Tibial artery (tissue), 4 donors: ENCODE measurements at regions not wholly inside any gene's neighbourhood (a gene's known extent, or its start where the extent isn't known, plus 50 kb on each side); places are given as distances from the start of the nearest gene placed in this dataset.

ENCODE experiments used
- DNase-seq, 2 donors: peaks; one replicate each; pipeline ENCODE4 v3.0.0-alpha.2; 2019
- H3K27ac ChIP-seq, 2 donors: fragments of 200-600 bp; sonication (generic) in 1 of 2; 1 replicate in 1 of 2; 2 replicates in 1 of 2; pipeline ENCODE4 v1.5.1; 2018 to 2019; ENCODE audit warnings: mild to moderate bottlenecking in 1 of 2
- H3K27me3 ChIP-seq, 2 donors: fragments of 200-600 bp; sonication (generic) in 1 of 2; one replicate each; pipeline versions ENCODE4 v1.5.1 to v1.6.0; 2016 to 2019
- H3K36me3 ChIP-seq, 3 donors: fragments of 200-600 bp; sonication (generic) in 2 of 3; one replicate each; pipeline ENCODE4 v1.5.1; 2016 to 2019; ENCODE audit warnings: mild to moderate bottlenecking in 2 of 3
- H3K4me1 ChIP-seq, 4 donors: fragments of 200-600 bp; sonication (generic) in 2 of 4; 1 replicate in 3 of 4; 2 replicates in 1 of 4; pipeline ENCODE4 v1.5.1; 2016 to 2019
- H3K4me3 ChIP-seq, 2 donors: fragments of 200-600 bp; sonication (generic) in 1 of 2; 1 replicate in 1 of 2; 2 replicates in 1 of 2; pipeline ENCODE4 v1.5.1; 2018 to 2019; ENCODE audit warnings: mild to moderate bottlenecking in 2 of 2
- H3K9me3 ChIP-seq, 3 donors: fragments of 200-600 bp; sonication (generic) in 1 of 3; one replicate each; pipeline ENCODE4 v1.5.1; 2016 to 2019
- intact Hi-C: fragments of 100-400 bp; cut with DNase I; formaldehyde crosslinking; loops from one replicate; pipeline ENCODE4 v1.15.0; 2023; ENCODE audit warnings: low total_unique reads
- TF ChIP-seq, protein P1 (sequence below), 2 experiments: fragments of 200-600 bp in 1 of 2; fragments of 450-650 bp in 1 of 2; IDR thresholded peaks; one replicate each; pipeline ENCODE4 v1.5.1; 2017 to 2019; ENCODE audit warnings: antibody characterized with exemption in 2 of 2, mild to moderate bottlenecking in 1 of 2, moderate library complexity in 1 of 2

DNA sequence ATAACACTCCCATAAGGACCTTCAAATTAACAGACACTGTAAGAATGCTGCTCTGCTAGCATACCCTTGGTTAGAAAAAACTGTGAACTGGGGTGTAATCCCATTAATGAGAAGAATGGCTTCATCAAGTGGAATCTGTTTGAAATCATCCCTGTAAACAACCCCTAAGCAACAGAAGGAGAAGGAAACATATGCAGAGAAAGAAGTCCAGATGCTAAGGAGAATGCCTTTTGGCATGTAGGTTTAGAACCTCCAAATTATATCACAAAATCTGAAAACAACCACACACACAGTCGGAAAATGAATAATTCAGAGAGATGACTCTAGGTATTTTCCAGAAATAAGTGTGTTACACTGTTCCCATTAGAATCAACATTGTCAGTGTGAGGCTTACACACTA, 140.2 kb downstream of the NUAK1 start:
- no peak for DNase-seq
- TF ChIP-seq, protein P1, sequence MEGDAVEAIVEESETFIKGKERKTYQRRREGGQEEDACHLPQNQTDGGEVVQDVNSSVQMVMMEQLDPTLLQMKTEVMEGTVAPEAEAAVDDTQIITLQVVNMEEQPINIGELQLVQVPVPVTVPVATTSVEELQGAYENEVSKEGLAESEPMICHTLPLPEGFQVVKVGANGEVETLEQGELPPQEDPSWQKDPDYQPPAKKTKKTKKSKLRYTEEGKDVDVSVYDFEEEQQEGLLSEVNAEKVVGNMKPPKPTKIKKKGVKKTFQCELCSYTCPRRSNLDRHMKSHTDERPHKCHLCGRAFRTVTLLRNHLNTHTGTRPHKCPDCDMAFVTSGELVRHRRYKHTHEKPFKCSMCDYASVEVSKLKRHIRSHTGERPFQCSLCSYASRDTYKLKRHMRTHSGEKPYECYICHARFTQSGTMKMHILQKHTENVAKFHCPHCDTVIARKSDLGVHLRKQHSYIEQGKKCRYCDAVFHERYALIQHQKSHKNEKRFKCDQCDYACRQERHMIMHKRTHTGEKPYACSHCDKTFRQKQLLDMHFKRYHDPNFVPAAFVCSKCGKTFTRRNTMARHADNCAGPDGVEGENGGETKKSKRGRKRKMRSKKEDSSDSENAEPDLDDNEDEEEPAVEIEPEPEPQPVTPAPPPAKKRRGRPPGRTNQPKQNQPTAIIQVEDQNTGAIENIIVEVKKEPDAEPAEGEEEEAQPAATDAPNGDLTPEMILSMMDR (IDR thresholded peaks at IDR 0.05), result no peak

DNA sequence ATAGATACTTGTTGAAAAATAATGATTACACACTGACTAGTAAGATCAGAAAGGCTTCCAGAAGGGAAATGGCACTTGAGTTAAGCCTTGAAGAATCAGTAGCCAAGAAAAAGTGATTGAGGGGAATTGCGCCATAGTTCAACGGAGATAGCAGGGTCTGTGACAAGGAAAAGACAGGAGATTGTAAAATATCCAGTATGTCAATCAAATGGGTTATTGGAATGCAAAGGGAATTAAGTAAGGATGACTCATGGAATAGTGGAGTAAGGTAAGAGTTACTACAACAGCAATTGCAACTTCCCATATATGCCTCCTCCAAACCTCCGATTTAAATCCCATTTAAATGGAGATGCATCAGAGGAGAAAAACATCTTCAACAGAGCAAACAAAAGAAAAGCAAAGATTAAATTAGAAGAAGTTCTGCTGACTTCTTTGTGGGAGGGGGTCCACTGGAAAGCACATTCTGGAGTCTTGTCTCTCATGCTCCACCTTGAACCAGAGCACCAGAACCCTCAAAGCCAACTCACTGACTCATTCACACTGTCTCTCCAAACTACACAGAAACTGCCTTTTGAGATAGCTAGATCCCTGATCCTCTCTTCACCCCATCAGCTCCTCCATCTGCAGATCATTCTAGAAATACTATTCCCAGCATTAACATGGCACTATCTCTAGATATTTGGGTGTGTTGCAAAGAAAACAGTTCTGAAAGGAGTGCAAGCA, 138.2 kb downstream of the NUAK1 start:
- intact Hi-C loops, result no loop called here
- no peak overlapping the region for H3K27ac ChIP-seq
- H3K36me3 ChIP-seq, result no peaks in the 10 kb centered on the region
- TF ChIP-seq, protein P1 (IDR thresholded peaks at IDR 0.05), result no peak
- H3K4me3 ChIP-seq, result no peak overlapping the region
- H3K9me3 ChIP-seq, result no peaks in the 10 kb centered on the region
- no peaks in the 10 kb centered on the region for H3K4me1 ChIP-seq
- H3K27me3 ChIP-seq, result no peaks in the 10 kb centered on the region
- DNase-seq, result no peak

More for the DNA sequence above, 140.2 kb downstream of the NUAK1 start:
- Histone ChIP-seq H3K4me3 (no peak overlapping the region), H3K27me3 (no peaks in the 10 kb centered on the region), H3K27ac (no peak overlapping the region), H3K4me1 (no peaks in the 10 kb centered on the region), H3K36me3 (no peaks in the 10 kb centered on the region), H3K9me3 (no peaks in the 10 kb centered on the region)
- intact Hi-C loops, result no loop called here

DNA sequence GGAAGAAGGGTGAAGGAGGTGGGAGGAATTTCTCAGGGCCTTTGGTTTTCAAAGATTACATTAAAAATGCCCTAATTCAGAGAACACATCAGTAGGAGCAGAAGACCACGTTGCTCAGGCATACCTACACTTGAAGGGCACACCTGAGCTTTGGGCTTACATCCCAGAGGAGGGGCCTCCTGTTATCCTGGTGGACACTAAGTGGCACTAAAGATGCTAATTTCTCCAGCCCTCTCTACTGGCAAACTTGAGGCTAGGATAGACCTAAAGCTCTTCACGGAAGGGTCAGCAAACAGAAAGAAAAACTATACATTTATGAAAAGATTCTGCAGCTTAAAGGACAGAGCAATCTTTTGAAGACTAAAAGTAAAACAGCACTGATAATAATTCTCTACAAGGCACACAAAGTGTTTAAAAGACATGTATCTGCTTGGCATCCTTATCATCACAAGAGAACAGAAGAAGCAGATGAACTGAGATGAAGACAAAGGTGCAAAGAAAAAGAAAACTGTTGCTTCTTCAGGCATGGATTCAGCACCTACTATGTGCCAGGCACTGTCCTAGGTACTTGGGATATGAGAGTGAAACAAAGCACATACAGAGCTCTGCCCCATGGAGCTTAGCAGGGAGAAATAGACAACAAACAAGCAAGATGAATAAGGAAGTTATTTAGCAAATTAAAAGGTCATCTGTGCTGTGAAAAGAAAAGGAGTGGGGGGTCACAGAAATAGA, 137.5 kb downstream of the NUAK1 start:
- TF ChIP-seq, protein P1 (IDR thresholded peaks at IDR 0.05), result no peak
- H3K36me3 ChIP-seq, result no peaks in the 10 kb centered on the region
- H3K27me3 ChIP-seq, result no peaks in the 10 kb centered on the region
- H3K27ac ChIP-seq, result no peak overlapping the region
- intact Hi-C loops, result no loop called here
- H3K4me3 ChIP-seq, result no peak overlapping the region
- no peak for DNase-seq
- no peaks in the 10 kb centered on the region for H3K4me1 ChIP-seq
- no peaks in the 10 kb centered on the region for H3K9me3 ChIP-seq

DNA sequence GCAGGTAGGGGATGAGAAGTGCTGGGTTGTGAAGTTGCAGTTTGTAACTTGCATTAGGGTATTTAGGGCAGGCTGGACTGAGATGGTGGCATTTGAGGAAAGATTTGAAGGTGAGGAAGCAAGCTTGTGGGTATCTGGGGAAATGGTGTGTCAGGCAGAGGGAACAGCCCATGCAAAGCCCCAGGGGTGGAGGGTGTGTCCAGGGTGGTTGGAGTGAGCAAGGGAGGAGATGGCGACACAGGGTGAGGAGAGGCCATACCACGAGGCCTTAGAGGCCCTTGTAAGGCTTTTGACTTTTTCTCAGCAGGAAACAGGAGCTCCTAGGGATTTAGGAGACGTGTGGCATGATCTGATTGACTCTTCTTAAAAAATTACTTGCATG, 136.9 kb downstream of the NUAK1 start:
- TF ChIP-seq, protein P1 (IDR thresholded peaks at IDR 0.05), result no peak
- intact Hi-C loops, result no loop called here

DNA sequence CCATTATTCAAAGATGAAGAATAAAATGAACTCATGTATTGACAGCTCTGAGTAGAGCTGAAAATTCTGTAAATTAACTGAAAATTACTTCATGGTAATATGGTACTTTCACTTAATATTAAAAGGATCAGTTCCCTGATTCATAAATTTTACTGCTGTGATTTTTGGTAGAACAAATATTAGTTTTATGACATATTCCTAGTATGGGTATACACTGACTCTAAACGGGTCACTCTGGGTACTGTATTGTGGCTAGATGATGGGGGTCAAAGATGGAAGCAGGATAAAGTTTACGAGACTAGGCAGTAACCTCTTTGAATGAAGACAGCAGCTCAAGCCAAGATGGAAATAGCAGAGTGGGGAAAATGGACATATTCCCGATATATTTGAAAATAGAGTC, 135.5 kb downstream of the NUAK1 start:
- Histone ChIP-seq H3K36me3 (no peaks in the 10 kb centered on the region), H3K27ac (no peak overlapping the region), H3K4me1 (no peaks in the 10 kb centered on the region), H3K9me3 (no peaks in the 10 kb centered on the region), H3K4me3 (no peak overlapping the region), H3K27me3 (no peaks in the 10 kb centered on the region)
- intact Hi-C loops, result no loop called here
- TF ChIP-seq, protein P1 (IDR thresholded peaks at IDR 0.05), result no peak
- DNase-seq, result no peak

More for the DNA sequence above, 136.9 kb downstream of the NUAK1 start:
- Histone ChIP-seq H3K4me3 (no peak overlapping the region), H3K27ac (no peak overlapping the region), H3K9me3 (no peaks in the 10 kb centered on the region), H3K4me1 (no peaks in the 10 kb centered on the region), H3K36me3 (no peaks in the 10 kb centered on the region), H3K27me3 (no peaks in the 10 kb centered on the region)
- no peak for DNase-seq
